Rectal smooth muscle tissue (tissue), 1 donor: ENCODE measurements at regions not wholly inside any gene's neighbourhood (a gene's known extent, or its start where the extent isn't known, plus 50 kb on each side); places are given as distances from the start of the nearest gene placed in this dataset.
"Not testable (repeated sequence)": the region's sequence is repeated elsewhere in the genome, so short reads cannot be mapped to it uniquely, and the experiment has no call there.

Experiments used
- H3K27ac ChIP-seq: one replicate; pipeline ENCODE4 v1.7.0; 2013; ENCODE audit warnings: low read depth, low read length, inconsistent platforms
- H3K27me3 ChIP-seq: one replicate; pipeline ENCODE4 v1.7.0; 2013; ENCODE audit warnings: low read length; ENCODE audit not compliant: control insufficient read depth, insufficient read depth
- H3K36me3 ChIP-seq: one replicate; pipeline ENCODE4 v1.7.0; 2013; ENCODE audit warnings: low read length; ENCODE audit not compliant: control insufficient read depth, insufficient read depth
- H3K4me1 ChIP-seq: one replicate; pipeline ENCODE4 v1.7.0; 2013; ENCODE audit warnings: low read length; ENCODE audit not compliant: control insufficient read depth, insufficient read depth
- H3K4me3 ChIP-seq: one replicate; pipeline ENCODE4 v1.7.0; 2013; ENCODE audit warnings: low read length
- H3K9ac ChIP-seq: one replicate; pipeline ENCODE4 v1.7.0; 2013; ENCODE audit warnings: low read length

DNA sequence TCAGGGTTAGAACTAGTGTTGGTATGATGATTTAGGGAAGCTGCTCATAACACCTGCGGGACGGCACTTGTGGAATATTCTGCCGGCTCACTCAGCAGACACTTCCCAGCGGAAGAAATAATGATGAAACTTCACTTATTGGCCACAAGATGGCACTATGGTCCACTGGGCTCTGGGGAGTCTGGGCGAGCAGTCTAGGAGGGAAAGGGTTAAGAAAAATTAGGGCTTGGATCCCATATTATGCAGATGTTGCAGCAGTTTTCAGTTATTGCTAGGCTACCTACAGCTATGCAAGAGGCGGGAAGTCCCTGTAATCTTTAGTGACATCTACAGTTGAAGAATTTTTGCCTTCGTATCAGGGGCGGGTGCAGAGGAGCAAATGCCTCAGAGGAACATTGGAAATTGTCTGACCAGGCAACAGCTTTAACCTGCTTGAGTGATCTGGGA lies 238.7 kb upstream of the PRSS58 start:
- H3K4me1 ChIP-seq = no peaks in the 10 kb centered on the region
- H3K36me3 ChIP-seq = no peaks in the 10 kb centered on the region
- no peak overlapping the region for H3K9ac ChIP-seq
- H3K27me3 ChIP-seq = no peaks in the 10 kb centered on the region
- no peak overlapping the region for H3K4me3 ChIP-seq
- no peak overlapping the region for H3K27ac ChIP-seq

DNA sequence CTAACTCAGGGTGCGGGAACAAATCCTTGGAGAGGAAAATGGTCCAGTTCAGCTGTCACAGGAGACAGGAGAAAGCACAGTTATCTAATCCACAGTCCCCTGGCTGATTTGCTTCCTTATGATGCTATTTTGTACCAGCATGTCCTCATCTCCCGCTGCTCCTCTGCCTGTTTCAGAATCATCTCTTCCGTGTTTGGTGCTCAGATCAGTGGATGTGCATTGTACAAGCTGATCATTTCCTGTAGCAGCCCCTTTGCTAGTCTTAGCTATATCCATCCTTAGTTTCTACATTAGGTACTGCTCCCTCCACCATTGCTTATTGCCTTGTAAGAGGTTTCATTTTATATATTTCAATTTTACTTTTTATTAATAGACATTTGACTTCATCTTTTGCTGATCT lies 238.0 kb upstream of the PRSS58 start:
- H3K27ac ChIP-seq, H3K9ac ChIP-seq, H3K4me3 ChIP-seq, H3K36me3 ChIP-seq, H3K27me3 ChIP-seq, H3K4me1 ChIP-seq: not testable (repeated sequence)

DNA sequence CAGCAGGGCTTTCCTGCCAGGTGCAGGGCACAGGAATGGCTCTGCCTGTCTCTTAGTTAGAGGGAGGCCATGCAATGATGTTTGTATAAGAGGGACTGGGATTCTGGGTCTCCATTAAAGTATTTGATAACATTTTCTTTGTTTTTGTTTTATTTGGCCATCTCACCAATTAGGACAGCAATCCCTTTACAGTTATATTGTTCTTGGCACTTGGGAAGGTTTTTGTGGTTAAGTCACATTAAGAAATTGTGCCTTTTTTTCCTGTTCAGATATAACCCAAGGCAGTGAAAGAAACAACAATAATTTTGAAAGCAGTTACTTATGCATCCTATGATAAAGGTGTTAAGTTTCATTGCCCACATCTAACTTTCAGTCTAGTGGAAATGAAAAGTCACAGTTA lies 237.4 kb upstream of the PRSS58 start:
- not testable (repeated sequence) for H3K4me1 ChIP-seq, H3K27me3 ChIP-seq, H3K36me3 ChIP-seq, H3K4me3 ChIP-seq, H3K27ac ChIP-seq, H3K9ac ChIP-seq

DNA sequence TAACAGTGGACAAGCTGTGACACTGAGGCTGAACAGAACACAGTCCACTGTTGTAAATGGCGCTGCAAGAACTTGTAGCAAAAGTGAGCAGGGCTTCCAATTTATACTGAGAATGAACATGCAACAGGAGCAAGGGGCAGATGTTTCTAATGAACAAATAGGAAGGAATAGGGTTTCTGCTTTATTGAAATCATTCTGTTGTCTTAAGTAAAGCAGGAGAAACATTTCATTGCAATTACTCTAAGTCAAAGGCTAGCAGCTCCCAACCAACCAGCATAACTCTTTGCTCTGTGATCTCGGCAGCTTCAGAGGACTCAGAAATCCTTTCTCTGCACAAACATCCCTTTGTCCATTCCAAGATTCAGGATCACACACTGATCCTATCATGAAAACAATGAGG lies 236.2 kb upstream of the PRSS58 start:
- Histone ChIP-seq H3K9ac (no peak overlapping the region), H3K4me1 (no peaks in the 10 kb centered on the region), H3K36me3 (no peaks in the 10 kb centered on the region), H3K27ac (no peak overlapping the region), H3K27me3 (no peaks in the 10 kb centered on the region), H3K4me3 (no peak overlapping the region)

DNA sequence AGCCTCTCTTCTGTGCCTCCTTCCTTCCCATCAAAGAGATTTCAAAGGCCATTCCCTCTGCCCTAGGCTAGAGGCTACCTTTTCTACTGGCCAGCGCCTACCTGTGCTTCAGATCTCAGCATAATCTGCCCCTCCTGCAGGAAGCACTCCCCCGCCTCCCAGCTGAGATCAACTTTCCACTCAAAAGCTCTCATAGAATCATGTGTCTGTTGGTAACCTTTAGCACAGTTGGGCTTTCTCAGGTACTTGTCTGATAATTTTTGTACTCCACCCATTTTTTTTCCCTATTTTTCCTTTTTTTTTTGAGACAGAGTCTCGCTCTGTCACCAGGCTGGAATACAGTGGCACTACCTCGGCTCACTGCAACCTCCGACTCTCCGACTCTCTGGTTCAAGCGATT lies 231.0 kb upstream of the PRSS58 start:
- Histone ChIP-seq H3K27me3 (no peaks in the 10 kb centered on the region), H3K4me3 (no peak overlapping the region), H3K36me3 (no peaks in the 10 kb centered on the region), H3K9ac (no peak overlapping the region), H3K4me1 (no peaks in the 10 kb centered on the region), H3K27ac (no peak overlapping the region)

DNA sequence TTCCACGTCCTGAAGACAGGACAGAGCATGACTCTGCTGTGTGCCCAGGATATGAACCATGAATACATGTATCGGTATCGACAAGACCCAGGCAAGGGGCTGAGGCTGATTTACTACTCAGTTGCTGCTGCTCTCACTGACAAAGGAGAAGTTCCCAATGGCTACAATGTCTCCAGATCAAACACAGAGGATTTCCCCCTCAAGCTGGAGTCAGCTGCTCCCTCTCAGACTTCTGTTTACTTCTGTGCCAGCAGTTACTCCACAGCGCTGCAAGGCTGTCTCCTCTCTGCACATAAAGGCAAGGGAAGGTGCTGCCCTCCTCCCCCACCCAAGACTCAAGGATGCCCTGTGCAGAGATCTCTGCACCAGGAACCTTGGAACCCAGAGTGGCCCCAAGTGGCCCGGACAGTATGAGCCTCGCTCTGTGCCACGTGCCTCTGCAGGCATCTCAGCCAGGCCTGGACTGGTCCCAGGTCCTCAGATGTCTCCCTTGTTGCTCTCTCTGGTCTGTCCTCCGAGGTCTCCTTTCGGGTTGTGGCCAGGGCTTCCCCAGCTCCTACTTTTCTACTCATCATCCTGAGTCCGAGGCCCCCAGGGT lies 230.3 kb upstream of the PRSS58 start:
- Histone ChIP-seq H3K36me3 (no peaks in the 10 kb centered on the region), H3K27me3 (no peaks in the 10 kb centered on the region), H3K9ac (no peak overlapping the region), H3K4me1 (no peaks in the 10 kb centered on the region), H3K27ac (no peak overlapping the region), H3K4me3 (no peak overlapping the region)

DNA sequence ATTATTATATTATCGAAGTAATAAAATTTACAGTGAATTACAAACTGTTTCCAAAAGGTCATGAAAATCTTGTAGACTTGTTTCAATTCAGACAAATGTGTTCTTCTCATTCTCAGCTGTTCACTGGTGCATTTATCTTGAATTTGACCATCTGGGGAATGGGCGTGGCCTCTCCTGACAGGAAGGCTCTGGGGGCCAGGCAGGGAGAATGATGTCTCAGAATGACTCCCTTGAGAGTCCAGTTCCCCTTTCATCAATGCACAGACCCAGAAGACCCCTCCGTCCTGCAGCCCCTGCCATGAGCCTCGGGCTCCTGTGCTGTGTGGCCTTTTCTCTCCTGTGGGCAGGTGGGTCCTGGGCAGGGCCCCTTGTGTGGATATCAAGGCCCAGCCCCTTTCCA lies 229.7 kb upstream of the PRSS58 start:
- not testable (repeated sequence) for H3K9ac ChIP-seq, H3K36me3 ChIP-seq, H3K4me3 ChIP-seq, H3K27me3 ChIP-seq, H3K4me1 ChIP-seq, H3K27ac ChIP-seq

DNA sequence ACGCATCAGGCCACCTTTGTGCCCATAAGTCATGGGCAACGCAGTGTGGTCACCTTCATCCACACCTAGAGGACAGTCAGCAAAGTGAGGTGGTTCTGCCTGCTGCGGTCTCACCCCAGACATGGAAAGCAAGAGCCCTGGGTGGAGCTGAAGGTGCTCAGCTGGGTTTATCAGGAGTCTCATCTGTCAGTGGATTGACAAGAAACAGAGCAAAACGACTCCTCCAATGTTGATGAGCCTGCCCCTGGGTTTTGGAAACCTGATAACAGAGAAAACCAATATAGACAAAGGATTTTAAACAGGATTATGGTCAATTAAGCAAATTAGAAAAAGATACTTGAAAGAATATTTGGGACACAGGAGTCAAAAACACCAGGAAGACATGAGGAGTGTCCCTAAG lies 229.3 kb upstream of the PRSS58 start:
- Histone ChIP-seq H3K27me3 (no peaks in the 10 kb centered on the region), H3K36me3 (no peaks in the 10 kb centered on the region), H3K4me3 (no peak overlapping the region), H3K27ac (no peak overlapping the region), H3K9ac (no peak overlapping the region), H3K4me1 (no peaks in the 10 kb centered on the region)

DNA sequence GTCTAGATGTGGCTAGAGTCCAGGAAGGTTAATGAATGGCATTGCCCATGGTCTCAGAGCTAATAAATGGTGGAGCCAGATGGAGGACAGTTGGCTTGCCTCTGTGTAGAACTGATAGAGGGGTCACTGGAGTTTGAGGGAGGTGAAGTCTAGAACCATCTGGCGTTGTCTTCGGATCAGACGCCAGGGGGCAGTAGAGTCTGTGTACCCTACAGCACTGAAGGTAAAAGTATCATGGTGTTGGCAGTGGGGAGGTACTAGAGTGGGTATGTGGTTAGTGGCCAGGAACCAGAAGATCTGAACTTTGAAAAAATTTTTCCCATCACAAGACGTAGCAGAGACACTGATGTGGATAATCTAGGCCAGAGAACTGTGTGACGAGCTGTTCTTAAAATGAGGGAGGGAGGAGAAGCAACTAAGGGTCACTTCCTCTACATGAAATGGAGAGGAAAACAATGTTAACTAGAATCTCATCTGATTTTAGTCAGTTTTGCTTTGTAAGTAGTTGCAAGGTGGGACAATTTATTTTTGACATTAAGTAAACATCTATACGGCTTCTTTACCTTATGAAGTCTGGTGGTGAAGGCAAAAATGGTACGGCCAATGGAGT lies 227.9 kb upstream of the PRSS58 start:
- Histone ChIP-seq H3K27me3 (no peaks in the 10 kb centered on the region), H3K36me3 (no peaks in the 10 kb centered on the region), H3K9ac (no peak overlapping the region), H3K4me3 (no peak overlapping the region), H3K27ac (no peak overlapping the region), H3K4me1 (no peaks in the 10 kb centered on the region)

DNA sequence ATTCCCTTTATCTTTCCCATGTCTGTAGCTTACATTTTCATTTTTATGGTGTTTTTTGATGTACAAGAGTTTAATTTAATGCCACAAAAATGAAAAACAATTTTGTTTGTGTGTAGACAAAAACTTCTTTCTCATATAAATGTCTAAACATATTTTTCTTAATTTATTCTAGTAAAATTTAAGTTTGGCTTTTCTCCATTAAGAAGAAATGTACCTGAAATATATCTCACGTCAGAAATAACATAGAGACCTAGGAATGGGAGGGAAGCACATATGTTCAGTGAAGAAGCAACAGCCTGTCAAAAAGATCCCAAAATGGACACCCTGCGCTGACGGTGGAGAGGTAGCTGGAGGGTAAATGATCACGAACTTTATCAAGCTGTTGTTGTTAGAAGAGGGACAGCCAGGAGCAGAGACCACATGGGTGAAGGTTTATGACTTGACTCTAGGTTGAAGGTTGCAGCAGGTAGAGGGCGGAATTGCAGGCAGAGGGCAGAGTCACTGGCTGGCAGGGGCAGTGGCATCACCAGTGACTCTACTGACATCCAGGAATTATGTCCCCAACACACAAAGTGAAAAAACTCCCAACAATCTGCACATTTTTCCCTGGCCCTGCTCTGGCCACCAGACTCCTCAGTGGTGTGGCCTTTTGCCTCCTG lies 225.9 kb upstream of the PRSS58 start:
- H3K36me3 ChIP-seq = no peaks in the 10 kb centered on the region
- H3K4me3 ChIP-seq = no peak overlapping the region
- no peaks in the 10 kb centered on the region for H3K4me1 ChIP-seq
- H3K27ac ChIP-seq = no peak overlapping the region
- no peaks in the 10 kb centered on the region for H3K27me3 ChIP-seq
- H3K9ac ChIP-seq = no peak overlapping the region

DNA sequence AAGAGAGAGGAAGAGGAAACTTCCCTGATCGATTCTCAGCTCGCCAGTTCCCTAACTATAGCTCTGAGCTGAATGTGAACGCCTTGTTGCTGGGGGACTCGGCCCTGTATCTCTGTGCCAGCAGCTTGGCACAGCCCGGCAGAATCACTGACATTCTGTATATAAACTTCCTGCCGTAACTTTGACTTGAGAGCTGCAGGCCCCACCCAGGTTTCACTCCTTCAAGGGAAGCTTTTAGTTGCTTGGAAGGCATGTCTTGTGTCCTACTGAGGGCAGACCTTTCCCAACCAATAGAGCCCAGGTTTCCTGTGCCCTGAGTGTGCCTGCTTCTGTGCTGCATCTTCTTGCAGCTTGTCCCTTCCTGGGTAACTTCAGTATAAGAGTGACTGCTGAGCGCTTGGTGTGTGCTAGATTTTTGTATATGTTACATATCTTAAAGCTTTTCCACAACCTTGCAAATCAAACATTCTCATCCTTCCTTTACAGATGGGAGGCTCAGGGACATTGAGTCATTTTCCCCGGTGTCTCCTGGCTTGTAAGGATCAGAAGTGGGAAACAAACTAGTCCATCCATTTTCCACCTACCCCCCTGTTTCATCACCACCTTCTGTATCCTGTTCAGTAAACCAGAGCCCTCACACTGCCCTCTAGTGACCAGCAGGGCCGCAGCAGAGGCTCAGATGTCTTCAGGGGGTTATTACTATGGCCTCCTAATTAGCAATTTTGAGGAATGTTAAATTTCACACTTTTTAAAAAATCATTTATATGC lies 225.2 kb upstream of the PRSS58 start:
- no peak overlapping the region for H3K9ac ChIP-seq
- H3K27me3 ChIP-seq = no peaks in the 10 kb centered on the region
- no peak overlapping the region for H3K27ac ChIP-seq
- H3K4me3 ChIP-seq = no peak overlapping the region
- no peaks in the 10 kb centered on the region for H3K36me3 ChIP-seq
- H3K4me1 ChIP-seq = no peaks in the 10 kb centered on the region

DNA sequence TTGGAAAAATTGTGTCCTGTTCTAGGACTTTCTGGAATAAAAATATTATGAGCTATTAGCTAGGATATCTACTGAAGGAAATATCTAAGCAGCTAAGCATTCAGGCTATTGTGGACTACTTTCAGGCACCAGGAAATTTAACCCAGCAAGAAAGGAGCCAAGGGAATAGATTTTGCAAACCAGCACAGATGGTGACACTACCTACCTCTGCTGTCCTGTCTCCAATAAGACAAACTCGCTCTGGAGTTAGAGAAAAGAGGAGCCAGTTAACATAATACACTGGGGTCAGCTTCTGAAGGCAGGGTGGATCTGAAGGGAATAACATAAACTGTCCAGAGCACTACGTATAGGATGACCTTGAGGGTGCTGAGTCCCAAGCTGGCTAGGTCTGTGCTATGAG lies 223.7 kb upstream of the PRSS58 start:
- Histone ChIP-seq H3K27me3 (no peaks in the 10 kb centered on the region), H3K36me3 (no peaks in the 10 kb centered on the region), H3K9ac (no peak overlapping the region), H3K4me1 (no peaks in the 10 kb centered on the region), H3K4me3 (no peak overlapping the region), H3K27ac (no peak overlapping the region)
